Spinal cord (tissue), 9 donors: ENCODE measurements at regions not wholly inside any gene's neighbourhood (a gene's known extent, or its start where the extent isn't known, plus 50 kb on each side); places are given as distances from the start of the nearest gene placed in this dataset.

Source experiments
- DNase-seq, 6 donors: peaks; one replicate each; pipeline versions ENCODE4 v3.0.0 to v3.0.0-alpha.2; 2013 to 2015; ENCODE audit warnings: low spot score in 6 of 6, low read depth in 4 of 6
- H3K27ac ChIP-seq: one replicate; pipeline ENCODE4 v1.5.1; 2013; ENCODE audit warnings: low read depth, low read length, control low read depth
- H3K27me3 ChIP-seq: one replicate; pipeline ENCODE4 v1.6.1; 2013; ENCODE audit warnings: low read length; ENCODE audit not compliant: control insufficient read depth, insufficient read depth
- H3K36me3 ChIP-seq: one replicate; pipeline ENCODE4 v1.6.1; 2013; ENCODE audit warnings: low read length; ENCODE audit not compliant: control insufficient read depth, insufficient read depth
- H3K4me1 ChIP-seq: one replicate; pipeline ENCODE4 v1.6.1; 2013; ENCODE audit warnings: low read length; ENCODE audit not compliant: control insufficient read depth, insufficient read depth
- H3K4me3 ChIP-seq: one replicate; pipeline ENCODE4 v1.5.1; 2013; ENCODE audit warnings: low read depth, low read length, control low read depth
- H3K9me3 ChIP-seq: one replicate; pipeline ENCODE4 v1.6.1; 2013; ENCODE audit warnings: low read length; ENCODE audit not compliant: control insufficient read depth, insufficient read depth
- WGBS: methylation state at CpG from one replicate; pipeline ENCODE4 v1.1.5; 2013; ENCODE audit warnings: missing lambda C conversion rate; ENCODE audit not compliant: insufficient coverage; 5-methylcytosine and 5-hydroxymethylcytosine counted together
- donor health status: healthy.

DNA sequence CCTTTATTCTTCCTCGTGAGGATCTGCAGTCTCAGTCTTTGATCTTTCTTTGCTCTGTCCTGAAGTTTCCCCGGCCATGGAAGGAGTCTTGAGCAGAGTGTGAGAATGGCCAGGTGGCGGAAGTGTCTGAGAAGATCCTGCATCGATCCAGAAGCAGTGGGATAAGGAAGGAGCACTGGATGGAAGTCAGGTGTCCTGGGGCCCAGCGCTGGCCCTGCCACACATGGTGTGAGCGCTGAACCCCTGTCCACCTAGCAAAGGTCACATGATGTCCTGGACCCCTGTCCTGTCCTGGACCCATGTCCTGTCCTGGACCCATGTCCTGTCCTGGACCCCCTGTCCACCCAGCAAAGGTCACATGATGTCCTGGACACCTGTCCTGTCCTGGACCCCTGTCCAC lies 111.8 kb upstream of the MED13L start:
- no peak for DNase-seq
- Histone ChIP-seq H3K4me1 (peaks cover 9% of the 10 kb centered on the region), H3K36me3 (no peaks in the 10 kb centered on the region), H3K27ac (no peak overlapping the region), H3K4me3 (no peak overlapping the region), H3K9me3 (no peaks in the 10 kb centered on the region), H3K27me3 (no peaks in the 10 kb centered on the region)
- WGBS: 94% methylated on average over 4 of the region's 6 CpGs

DNA sequence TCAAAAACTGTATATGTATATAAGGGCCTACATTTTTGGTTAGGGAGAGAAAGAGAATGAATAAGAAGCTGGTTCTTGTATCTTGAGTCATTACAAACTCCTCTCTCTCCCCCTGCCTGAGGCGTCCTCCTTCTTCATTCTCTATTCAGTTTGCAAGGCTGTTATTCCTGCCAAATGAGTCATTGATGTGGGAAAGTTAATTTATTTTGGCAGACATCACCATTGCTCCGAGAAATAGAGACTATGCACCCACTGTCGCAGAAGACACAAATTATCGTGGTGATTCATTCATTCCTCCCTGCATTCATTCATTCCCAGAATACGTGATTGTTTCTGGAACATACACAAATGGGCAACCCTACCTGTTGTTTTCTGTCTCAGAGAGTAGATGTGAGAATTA lies 112.5 kb upstream of the MED13L start:
- H3K36me3 ChIP-seq: no peaks in the 10 kb centered on the region
- no peak overlapping the region for H3K27ac ChIP-seq
- no CpG with 5 or more reads among the region's 5 CpGs for WGBS
- H3K4me3 ChIP-seq: no peak overlapping the region
- DNase-seq: peak in 2 of 6 donors; percentile 54 to 73
- H3K27me3 ChIP-seq: no peaks in the 10 kb centered on the region
- no peaks in the 10 kb centered on the region for H3K9me3 ChIP-seq
- H3K4me1 ChIP-seq: peaks cover 5% of the 10 kb centered on the region

GRCh38 chr12:116390401-116391335 lies 113.2 kb upstream of the MED13L start:
- Histone ChIP-seq H3K4me1 (peaks cover 5% of the 10 kb centered on the region), H3K4me3 (no peak overlapping the region), H3K9me3 (no peaks in the 10 kb centered on the region), H3K27me3 (no peaks in the 10 kb centered on the region), H3K36me3 (no peaks in the 10 kb centered on the region), H3K27ac (no peak overlapping the region)
- WGBS: 94% methylated on average over 2 of the region's 6 CpGs
- no peak for DNase-seq

DNA sequence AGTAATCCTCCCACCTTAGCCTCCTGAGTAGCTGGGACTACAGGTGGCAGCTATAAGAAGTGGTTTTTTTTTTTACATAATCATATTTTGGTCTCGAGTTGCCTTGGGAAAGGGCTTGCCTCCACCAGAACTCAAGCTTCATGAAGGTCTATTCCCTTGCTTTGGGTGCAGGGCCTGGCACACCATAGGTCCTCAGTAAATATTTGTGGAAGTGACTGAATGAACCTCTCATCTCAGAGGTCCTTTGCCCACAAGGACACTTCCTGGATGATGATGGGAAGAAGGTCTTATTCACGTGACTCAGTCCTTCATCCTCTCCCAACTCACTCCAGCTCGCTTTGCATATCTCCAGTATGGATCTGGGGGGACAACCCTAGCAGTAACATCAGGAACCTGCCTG lies 114.0 kb upstream of the MED13L start:
- no peaks in the 10 kb centered on the region for H3K36me3 ChIP-seq
- no peak overlapping the region for H3K4me3 ChIP-seq
- H3K27ac ChIP-seq: no peak overlapping the region
- WGBS: 100% methylated on average over 2 of the region's 3 CpGs
- no peak for DNase-seq
- H3K27me3 ChIP-seq: no peaks in the 10 kb centered on the region
- peaks cover 5% of the 10 kb centered on the region for H3K4me1 ChIP-seq
- no peaks in the 10 kb centered on the region for H3K9me3 ChIP-seq

- WGBS: 70% methylated on average over 1 of the region's 6 CpGs
- no peak overlapping the region for H3K27ac ChIP-seq
Observed at GRCh38 chr12:116392061-116392460, 114.6 kb upstream of the MED13L start.

DNA sequence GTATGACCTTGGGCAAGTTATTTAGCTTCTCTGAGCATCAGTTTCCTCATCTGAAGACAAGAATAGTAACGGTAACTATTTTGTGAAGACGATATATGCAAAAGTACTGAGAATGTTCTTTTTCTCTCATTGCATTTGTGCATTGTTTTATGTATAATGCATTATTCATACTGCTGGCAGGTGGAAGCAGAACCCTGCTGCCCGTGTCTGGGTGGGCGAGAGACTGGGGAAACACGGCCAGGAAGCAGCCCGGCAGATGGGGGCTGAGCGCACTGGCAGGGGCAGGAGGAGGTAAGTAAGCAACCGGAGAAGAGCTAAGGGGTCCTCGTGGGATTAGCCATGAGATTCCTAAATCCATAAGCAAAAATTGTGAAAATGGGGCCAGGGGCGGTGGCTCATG lies 115.8 kb upstream of the MED13L start:
- Histone ChIP-seq H3K27ac (no peak overlapping the region), H3K36me3 (no peaks in the 10 kb centered on the region), H3K9me3 (no peaks in the 10 kb centered on the region), H3K4me1 (peaks cover 5% of the 10 kb centered on the region), H3K27me3 (no peaks in the 10 kb centered on the region), H3K4me3 (no peak overlapping the region)
- DNase-seq: no peak
- 37% methylated on average over 7 of the region's 10 CpGs for WGBS

More at GRCh38 chr12:116392061-116392460, 114.6 kb upstream of the MED13L start:
- H3K9me3 ChIP-seq: no peaks in the 10 kb centered on the region
- H3K27me3 ChIP-seq: no peaks in the 10 kb centered on the region
- no peak for DNase-seq
- peaks cover 5% of the 10 kb centered on the region for H3K4me1 ChIP-seq
- H3K4me3 ChIP-seq: no peak overlapping the region
- no peaks in the 10 kb centered on the region for H3K36me3 ChIP-seq

DNA sequence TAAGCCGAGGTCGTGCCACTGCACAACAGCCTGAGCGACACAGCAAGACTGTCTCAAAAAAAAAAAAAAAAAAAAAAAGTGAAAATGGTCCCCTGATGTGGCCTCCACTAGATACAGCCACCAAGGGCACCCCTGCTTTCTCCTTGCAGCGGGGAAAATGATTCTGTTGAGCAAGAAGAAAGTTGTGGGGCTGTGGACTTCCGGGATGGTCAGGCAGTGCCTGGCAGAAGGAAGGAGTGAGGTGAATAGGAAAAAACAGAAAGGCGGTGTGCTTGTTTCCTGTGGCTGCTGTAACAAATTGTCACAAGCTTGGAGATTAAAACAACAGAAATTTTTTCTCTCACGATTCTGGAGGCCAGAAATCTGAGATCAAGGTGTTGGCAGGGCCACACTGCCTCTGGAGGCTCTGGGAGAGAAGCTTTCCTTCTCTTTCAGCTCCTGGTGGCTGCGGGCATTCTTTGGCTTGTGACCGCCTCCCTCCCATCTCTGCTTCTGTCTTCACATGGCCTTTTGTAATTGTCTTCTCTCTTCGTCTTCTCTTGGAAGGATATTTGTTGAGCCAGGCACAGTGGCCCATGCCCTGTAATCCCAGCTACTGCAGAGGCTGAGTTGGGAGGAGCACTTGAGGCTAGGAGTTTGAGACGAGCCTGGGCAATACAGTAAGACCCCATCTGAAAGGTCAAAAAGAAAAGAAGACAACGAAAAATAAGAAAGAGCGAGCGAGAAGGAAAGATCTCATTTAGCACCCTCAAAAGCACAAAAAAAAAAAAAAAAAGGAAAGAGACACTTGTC lies 116.6 kb upstream of the MED13L start:
- 83% methylated on average over 2 of the region's 14 CpGs for WGBS
- Histone ChIP-seq H3K9me3 (peaks cover 2% of the 10 kb centered on the region), H3K36me3 (no peaks in the 10 kb centered on the region), H3K27me3 (no peaks in the 10 kb centered on the region), H3K27ac (no peak overlapping the region), H3K4me3 (no peak overlapping the region), H3K4me1 (peaks cover 5% of the 10 kb centered on the region)
- no peak for DNase-seq

GRCh38 chr12:116395396-116395795 lies 117.9 kb upstream of the MED13L start:
- H3K4me1 ChIP-seq: peaks cover 5% of the 10 kb centered on the region
- no CpG with 5 or more reads among the region's 1 CpG for WGBS
- peaks cover 2% of the 10 kb centered on the region for H3K9me3 ChIP-seq
- no peak for DNase-seq
- H3K27ac ChIP-seq: no peak overlapping the region
- no peaks in the 10 kb centered on the region for H3K27me3 ChIP-seq
- no peaks in the 10 kb centered on the region for H3K36me3 ChIP-seq
- no peak overlapping the region for H3K4me3 ChIP-seq

- H3K36me3 ChIP-seq: no peaks in the 10 kb centered on the region
- peaks cover under 1% of the 10 kb centered on the region for H3K4me1 ChIP-seq
- H3K27ac ChIP-seq: no peak overlapping the region
- no peak for DNase-seq
- no peak overlapping the region for H3K4me3 ChIP-seq
- WGBS: no CpG with 5 or more reads among the region's 3 CpGs
- peaks cover 2% of the 10 kb centered on the region for H3K9me3 ChIP-seq
- H3K27me3 ChIP-seq: no peaks in the 10 kb centered on the region
Observed at GRCh38 chr12:116397148-116397547, 119.7 kb upstream of the MED13L start.
